ENCODE measurements at regions not wholly inside any gene's neighbourhood (a gene's known extent, or its start where the extent isn't known, plus 50 kb on each side); places are given as distances from the start of the nearest gene placed in this dataset.

- DNase-seq (ENCODE audit: extremely low read depth, low read depth) = no peak
Measured at GRCh38 chr4:12562021-12562420, 922.1 kb downstream of the RAB28 start.

DNA sequence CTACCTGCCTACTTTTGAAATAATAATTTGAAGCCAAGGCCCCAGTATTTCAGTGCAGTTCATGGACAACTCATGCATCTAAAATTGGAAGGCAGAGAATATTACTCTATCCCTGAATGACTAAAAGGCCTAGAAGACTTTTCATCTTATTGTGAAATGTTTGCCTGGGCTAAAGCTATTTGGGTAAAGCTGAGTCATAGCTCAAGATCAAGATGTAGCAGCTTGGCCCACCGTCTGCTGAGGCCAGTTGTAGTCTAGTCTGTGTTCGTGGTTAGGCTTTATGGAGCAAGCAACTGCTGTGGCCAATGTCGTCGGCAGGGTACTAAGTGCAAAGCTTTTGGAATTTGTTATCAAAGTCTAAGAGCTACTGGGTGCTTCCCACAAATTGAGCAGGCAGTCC lies 929.1 kb downstream of the RAB28 start:
- TF ChIP-seq, protein P1, sequence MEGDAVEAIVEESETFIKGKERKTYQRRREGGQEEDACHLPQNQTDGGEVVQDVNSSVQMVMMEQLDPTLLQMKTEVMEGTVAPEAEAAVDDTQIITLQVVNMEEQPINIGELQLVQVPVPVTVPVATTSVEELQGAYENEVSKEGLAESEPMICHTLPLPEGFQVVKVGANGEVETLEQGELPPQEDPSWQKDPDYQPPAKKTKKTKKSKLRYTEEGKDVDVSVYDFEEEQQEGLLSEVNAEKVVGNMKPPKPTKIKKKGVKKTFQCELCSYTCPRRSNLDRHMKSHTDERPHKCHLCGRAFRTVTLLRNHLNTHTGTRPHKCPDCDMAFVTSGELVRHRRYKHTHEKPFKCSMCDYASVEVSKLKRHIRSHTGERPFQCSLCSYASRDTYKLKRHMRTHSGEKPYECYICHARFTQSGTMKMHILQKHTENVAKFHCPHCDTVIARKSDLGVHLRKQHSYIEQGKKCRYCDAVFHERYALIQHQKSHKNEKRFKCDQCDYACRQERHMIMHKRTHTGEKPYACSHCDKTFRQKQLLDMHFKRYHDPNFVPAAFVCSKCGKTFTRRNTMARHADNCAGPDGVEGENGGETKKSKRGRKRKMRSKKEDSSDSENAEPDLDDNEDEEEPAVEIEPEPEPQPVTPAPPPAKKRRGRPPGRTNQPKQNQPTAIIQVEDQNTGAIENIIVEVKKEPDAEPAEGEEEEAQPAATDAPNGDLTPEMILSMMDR (IDR thresholded peaks at IDR 0.05; ENCODE audit: low read depth, low read length) = no peak
- no peak for DNase-seq (ENCODE audit: extremely low read depth, low read depth)

More at GRCh38 chr4:12562021-12562420, 922.1 kb downstream of the RAB28 start:
- TF ChIP-seq, protein P1 (IDR thresholded peaks at IDR 0.05; ENCODE audit: low read depth, low read length) = no peak

- no peak for DNase-seq (ENCODE audit: extremely low read depth, low read depth)
- TF ChIP-seq, protein P1 (IDR thresholded peaks at IDR 0.05; ENCODE audit: low read depth, low read length) = no peak
Measured at GRCh38 chr4:12548678-12549077, 935.5 kb downstream of the RAB28 start.

- DNase-seq (ENCODE audit: extremely low read depth, low read depth) = no peak
- TF ChIP-seq, protein P1 (IDR thresholded peaks at IDR 0.05; ENCODE audit: low read depth, low read length) = no peak
Measured at GRCh38 chr4:12545812-12546211, 938.3 kb downstream of the RAB28 start.

- DNase-seq (ENCODE audit: extremely low read depth, low read depth) = no peak
- TF ChIP-seq, protein P1 (IDR thresholded peaks at IDR 0.05; ENCODE audit: low read depth, low read length) = no peak
Measured at GRCh38 chr4:12538162-12538561, 946.0 kb downstream of the RAB28 start.

- DNase-seq (ENCODE audit: extremely low read depth, low read depth) = no peak
- TF ChIP-seq, protein P1 (IDR thresholded peaks at IDR 0.05; ENCODE audit: low read depth, low read length) = no peak
Measured at GRCh38 chr4:12534684-12535083, 949.5 kb downstream of the RAB28 start.

GRCh38 chr4:12519426-12519825 lies 964.7 kb downstream of the RAB28 start:
- no peak for DNase-seq (ENCODE audit: extremely low read depth, low read depth)
- TF ChIP-seq, protein P1 (IDR thresholded peaks at IDR 0.05; ENCODE audit: low read depth, low read length) = no peak
